ENCODE measurements at regions not wholly inside any gene's neighbourhood (a gene's known extent, or its start where the extent isn't known, plus 50 kb on each side); places are given as distances from the start of the nearest gene placed in this dataset.
"Not testable (repeated sequence)": the region's sequence is repeated elsewhere in the genome, so short reads cannot be mapped to it uniquely, and the experiment has no call there.

DNA sequence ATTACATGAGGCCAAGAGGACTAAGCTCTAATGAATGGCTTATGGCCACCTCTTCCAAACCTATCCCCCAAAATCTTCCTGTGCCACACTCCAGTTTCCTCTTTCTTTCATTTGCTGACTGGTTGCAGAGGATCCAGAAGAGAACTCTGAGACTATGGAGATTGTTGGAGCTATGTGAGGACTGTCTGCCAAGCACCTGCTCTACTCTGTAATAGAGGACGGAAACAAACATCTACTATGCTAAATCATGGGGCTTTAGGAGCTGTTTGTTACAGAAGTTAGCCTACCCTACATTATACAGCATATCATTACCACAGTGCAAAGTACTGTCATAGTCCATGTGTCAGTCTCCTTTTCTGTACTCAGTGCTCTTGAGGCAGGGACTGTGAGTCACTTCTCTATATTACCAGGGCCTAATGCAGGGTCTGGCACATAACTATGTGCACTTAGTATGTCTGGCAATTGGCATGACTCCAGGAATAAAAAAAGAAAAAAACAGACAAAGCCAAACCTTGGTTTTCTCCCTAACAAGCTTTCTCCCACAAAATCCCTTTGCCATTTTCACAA, 95.1 kb downstream of the RPAP3 start:
- DNase-seq (ENCODE audit: low spot score) (no peak), ATAC-seq (ENCODE audit: low read depth) (no peak)
- Histone ChIP-seq H3K36me3 (ENCODE audit: low read depth) (no peaks in the 10 kb centered on the region), H3K9me3 (ENCODE audit: severe bottlenecking) (peaks cover 14% of the 10 kb centered on the region), H3K4me3 (ENCODE audit: severe bottlenecking) (no peak overlapping the region), H3K27me3 (ENCODE audit: insufficient read depth, poor library complexity, severe bottlenecking) (no peaks in the 10 kb centered on the region), H3K27ac (ENCODE audit: poor library complexity, severe bottlenecking) (no peak overlapping the region), H3K4me1 (ENCODE audit: insufficient read depth, poor library complexity, severe bottlenecking) (no peaks in the 10 kb centered on the region)
- TF ChIP-seq, protein P1, sequence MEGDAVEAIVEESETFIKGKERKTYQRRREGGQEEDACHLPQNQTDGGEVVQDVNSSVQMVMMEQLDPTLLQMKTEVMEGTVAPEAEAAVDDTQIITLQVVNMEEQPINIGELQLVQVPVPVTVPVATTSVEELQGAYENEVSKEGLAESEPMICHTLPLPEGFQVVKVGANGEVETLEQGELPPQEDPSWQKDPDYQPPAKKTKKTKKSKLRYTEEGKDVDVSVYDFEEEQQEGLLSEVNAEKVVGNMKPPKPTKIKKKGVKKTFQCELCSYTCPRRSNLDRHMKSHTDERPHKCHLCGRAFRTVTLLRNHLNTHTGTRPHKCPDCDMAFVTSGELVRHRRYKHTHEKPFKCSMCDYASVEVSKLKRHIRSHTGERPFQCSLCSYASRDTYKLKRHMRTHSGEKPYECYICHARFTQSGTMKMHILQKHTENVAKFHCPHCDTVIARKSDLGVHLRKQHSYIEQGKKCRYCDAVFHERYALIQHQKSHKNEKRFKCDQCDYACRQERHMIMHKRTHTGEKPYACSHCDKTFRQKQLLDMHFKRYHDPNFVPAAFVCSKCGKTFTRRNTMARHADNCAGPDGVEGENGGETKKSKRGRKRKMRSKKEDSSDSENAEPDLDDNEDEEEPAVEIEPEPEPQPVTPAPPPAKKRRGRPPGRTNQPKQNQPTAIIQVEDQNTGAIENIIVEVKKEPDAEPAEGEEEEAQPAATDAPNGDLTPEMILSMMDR (IDR thresholded peaks at IDR 0.05; ENCODE audit: poor library complexity, severe bottlenecking), result no peak

DNA sequence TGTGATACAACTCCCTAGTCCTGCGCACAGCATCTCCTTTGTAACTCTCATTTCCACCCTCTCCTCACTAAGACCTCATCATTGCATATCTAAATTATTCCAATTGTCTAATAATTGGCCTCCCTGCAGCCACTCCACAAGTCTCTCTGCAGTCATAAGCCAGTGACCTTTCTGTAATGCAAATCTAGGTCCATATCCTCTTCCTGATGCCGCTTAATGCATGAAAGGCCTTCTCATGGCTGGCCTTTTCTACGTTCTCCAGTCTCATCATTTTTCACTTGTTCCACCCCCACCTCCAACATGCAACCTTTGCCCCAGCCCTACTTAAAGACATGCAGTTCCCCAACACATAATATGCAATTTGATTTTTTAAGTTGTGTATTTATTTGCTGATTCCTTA, 96.0 kb downstream of the RPAP3 start:
- no peaks in the 10 kb centered on the region for H3K4me1 ChIP-seq (ENCODE audit: insufficient read depth, poor library complexity, severe bottlenecking)
- peaks cover 14% of the 10 kb centered on the region for H3K9me3 ChIP-seq (ENCODE audit: severe bottlenecking)
- ATAC-seq (ENCODE audit: low read depth) (no peak), DNase-seq (ENCODE audit: low spot score) (no peak)
- H3K36me3 ChIP-seq (ENCODE audit: low read depth), result no peaks in the 10 kb centered on the region
- TF ChIP-seq, protein P1 (IDR thresholded peaks at IDR 0.05; ENCODE audit: poor library complexity, severe bottlenecking), result no peak
- H3K4me3 ChIP-seq (ENCODE audit: severe bottlenecking), result no peak overlapping the region
- H3K27me3 ChIP-seq (ENCODE audit: insufficient read depth, poor library complexity, severe bottlenecking), result no peaks in the 10 kb centered on the region
- H3K27ac ChIP-seq (ENCODE audit: poor library complexity, severe bottlenecking), result no peak overlapping the region

DNA sequence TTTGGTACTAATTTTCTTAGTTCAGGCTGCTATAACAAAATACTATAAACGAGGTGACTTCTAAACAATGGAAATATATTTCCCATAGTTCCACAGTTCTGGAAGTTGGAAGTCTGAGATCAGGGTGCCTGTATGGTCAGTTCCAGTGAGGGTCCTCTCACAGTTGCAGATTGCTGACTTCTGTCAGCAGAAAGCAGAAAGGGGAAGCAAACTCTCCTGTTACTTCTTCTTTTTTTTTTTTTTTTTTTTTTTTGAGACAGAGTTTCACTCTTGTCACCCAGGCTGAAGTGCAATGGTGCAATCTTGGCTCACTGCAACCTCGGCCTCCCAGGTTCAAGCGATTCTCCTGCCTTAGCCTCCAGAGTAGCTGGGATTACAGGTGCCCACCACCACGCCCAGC, 97.2 kb downstream of the RPAP3 start:
- ATAC-seq (ENCODE audit: low read depth); H3K4me1 ChIP-seq (ENCODE audit: insufficient read depth, poor library complexity, severe bottlenecking); H3K27me3 ChIP-seq (ENCODE audit: insufficient read depth, poor library complexity, severe bottlenecking); H3K4me3 ChIP-seq (ENCODE audit: severe bottlenecking); H3K36me3 ChIP-seq (ENCODE audit: low read depth); H3K27ac ChIP-seq (ENCODE audit: poor library complexity, severe bottlenecking); DNase-seq (ENCODE audit: low spot score): not testable (repeated sequence)
- peaks cover 11% of the 10 kb centered on the region for H3K9me3 ChIP-seq (ENCODE audit: severe bottlenecking)

DNA sequence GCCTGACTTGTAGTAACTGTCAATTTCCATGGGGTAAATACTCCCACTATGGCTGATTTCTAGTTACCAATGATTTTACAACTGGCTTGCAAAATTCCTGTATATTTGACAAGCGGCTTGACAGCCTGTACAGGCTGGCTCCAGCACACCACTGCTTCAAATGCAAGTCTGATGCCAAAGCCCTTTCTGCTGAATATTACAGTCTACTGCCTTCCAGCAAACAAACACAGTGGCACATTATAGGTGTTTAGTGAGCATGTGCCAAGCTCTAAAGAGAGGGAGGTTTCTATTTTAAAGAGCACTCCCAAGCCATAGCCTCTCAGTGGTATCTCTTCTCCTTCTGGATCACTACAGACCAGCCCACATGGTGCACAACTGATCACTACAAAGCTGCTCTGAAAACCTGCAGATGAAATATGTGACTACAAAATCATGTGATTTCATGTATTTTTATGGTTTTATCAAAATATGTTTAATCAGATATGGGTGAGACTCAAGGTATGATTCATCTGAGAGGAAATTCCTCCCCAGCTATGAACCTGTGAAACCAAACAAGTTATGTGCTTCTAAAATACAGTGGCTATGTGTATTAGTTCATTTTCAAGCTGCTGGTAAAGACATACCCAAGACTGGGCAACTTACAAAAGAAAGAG, 101.5 kb downstream of the RPAP3 start:
- Histone ChIP-seq H3K9me3 (ENCODE audit: severe bottlenecking) (no peaks in the 10 kb centered on the region), H3K27me3 (ENCODE audit: insufficient read depth, poor library complexity, severe bottlenecking) (no peaks in the 10 kb centered on the region), H3K27ac (ENCODE audit: poor library complexity, severe bottlenecking) (no peak overlapping the region), H3K4me1 (ENCODE audit: insufficient read depth, poor library complexity, severe bottlenecking) (no peaks in the 10 kb centered on the region), H3K36me3 (ENCODE audit: low read depth) (no peaks in the 10 kb centered on the region), H3K4me3 (ENCODE audit: severe bottlenecking) (no peak overlapping the region)
- ATAC-seq (ENCODE audit: low read depth), result no peak
- DNase-seq (ENCODE audit: low spot score), result no peak
- TF ChIP-seq, protein P1 (IDR thresholded peaks at IDR 0.05; ENCODE audit: poor library complexity, severe bottlenecking), result no peak

DNA sequence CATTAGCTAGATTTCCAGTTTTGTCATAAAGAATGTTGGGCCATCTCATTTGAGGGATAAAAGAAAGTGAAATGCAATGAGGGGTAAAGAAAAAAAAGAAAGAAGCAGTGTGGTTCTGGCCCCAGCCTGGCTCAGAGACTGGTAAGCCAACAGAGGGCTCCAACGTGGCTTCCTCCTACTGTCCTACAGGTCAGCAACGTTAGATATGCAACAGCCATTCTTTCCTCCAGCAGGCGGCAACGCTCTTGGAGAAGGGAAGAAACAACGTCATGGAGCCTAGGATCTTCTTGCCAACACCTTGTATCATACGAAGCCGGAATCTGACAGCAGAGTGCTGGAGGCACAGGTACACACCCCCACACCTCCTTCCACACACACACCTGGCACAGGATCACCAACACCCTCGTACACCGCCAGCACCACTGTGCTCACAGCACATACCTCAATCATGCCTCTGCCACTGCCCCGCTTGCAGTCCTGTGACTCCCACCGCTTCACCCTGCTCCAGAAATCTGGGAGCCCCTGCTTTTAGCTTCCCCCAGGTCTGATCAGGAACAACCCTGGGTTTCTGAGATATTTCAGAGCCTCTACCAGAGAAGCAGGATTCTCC, 102.8 kb downstream of the RPAP3 start:
- H3K9me3 ChIP-seq (ENCODE audit: severe bottlenecking), result no peaks in the 10 kb centered on the region
- H3K27me3 ChIP-seq (ENCODE audit: insufficient read depth, poor library complexity, severe bottlenecking), result no peaks in the 10 kb centered on the region
- TF ChIP-seq, protein P1 (IDR thresholded peaks at IDR 0.05; ENCODE audit: poor library complexity, severe bottlenecking), result no peak
- DNase-seq (ENCODE audit: low spot score), result no peak
- no peak overlapping the region for H3K4me3 ChIP-seq (ENCODE audit: severe bottlenecking)
- no peaks in the 10 kb centered on the region for H3K4me1 ChIP-seq (ENCODE audit: insufficient read depth, poor library complexity, severe bottlenecking)
- no peak overlapping the region for H3K27ac ChIP-seq (ENCODE audit: poor library complexity, severe bottlenecking)
- no peak for ATAC-seq (ENCODE audit: low read depth)
- H3K36me3 ChIP-seq (ENCODE audit: low read depth), result no peaks in the 10 kb centered on the region

Data from RWPE2 (cell line).